Rectal smooth muscle tissue (tissue), 1 donor: ENCODE measurements at regions not wholly inside any gene's neighbourhood (a gene's known extent, or its start where the extent isn't known, plus 50 kb on each side); places are given as distances from the start of the nearest gene placed in this dataset.

ENCODE experiments used
- H3K27ac ChIP-seq: one replicate; pipeline ENCODE4 v1.7.0; 2013; ENCODE audit warnings: low read depth, low read length, inconsistent platforms
- H3K27me3 ChIP-seq: one replicate; pipeline ENCODE4 v1.7.0; 2013; ENCODE audit warnings: low read length; ENCODE audit not compliant: control insufficient read depth, insufficient read depth
- H3K36me3 ChIP-seq: one replicate; pipeline ENCODE4 v1.7.0; 2013; ENCODE audit warnings: low read length; ENCODE audit not compliant: control insufficient read depth, insufficient read depth
- H3K4me1 ChIP-seq: one replicate; pipeline ENCODE4 v1.7.0; 2013; ENCODE audit warnings: low read length; ENCODE audit not compliant: control insufficient read depth, insufficient read depth
- H3K4me3 ChIP-seq: one replicate; pipeline ENCODE4 v1.7.0; 2013; ENCODE audit warnings: low read length
- H3K9ac ChIP-seq: one replicate; pipeline ENCODE4 v1.7.0; 2013; ENCODE audit warnings: low read length

DNA sequence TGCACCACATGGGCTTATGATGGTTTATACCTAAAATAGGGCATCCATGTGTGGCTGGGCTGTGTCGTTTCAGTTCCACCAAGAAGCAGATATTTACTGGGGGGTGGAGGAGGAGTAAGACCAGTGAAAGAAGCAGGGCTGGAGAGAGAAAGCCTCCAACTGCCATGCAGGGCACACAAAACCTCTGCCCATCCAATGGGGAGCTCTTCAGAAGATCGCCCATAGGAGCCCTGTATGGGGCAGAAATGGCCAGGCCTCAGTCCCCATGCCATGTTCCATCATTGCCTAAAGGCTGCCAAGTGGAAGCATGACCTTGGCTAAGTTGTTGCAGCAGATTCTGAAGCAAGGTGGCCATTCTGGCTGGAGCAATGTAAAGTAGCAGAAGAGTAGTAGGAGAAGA is 277.0 kb downstream of the MEX3B start:
- Histone ChIP-seq H3K9ac (no peak overlapping the region), H3K4me1 (no peaks in the 10 kb centered on the region), H3K4me3 (no peak overlapping the region), H3K27me3 (no peaks in the 10 kb centered on the region), H3K36me3 (no peaks in the 10 kb centered on the region), H3K27ac (no peak overlapping the region)

DNA sequence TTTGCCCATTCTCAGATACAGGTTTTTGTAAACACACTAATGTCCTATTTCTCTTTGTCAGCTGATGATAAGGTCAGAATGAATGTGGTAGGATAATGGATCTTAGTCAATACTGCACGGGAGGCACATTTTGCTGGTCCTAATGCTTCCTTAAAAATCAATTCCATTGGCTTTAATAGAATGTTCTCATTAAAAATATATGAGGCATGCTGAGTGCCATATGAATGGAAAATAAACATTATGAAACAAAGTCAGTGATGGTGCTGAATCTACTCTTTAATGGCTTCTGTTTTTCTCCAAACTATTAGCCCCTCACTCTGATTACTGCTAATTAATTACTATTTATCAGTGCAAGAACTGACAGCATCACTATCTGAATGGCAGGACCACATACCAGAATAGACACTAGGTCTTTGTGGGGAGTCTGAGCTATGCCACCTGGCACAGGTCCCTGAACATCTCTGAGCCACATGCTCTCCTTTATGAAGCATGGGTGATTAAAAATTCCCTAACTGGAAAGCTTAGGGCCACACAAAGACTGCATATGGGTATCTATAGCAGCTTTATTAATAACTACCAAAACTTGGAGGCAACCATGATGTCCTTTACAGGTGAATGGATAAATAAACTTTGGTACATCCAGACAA is 278.9 kb downstream of the MEX3B start:
- no peaks in the 10 kb centered on the region for H3K27me3 ChIP-seq
- no peak overlapping the region for H3K27ac ChIP-seq
- H3K9ac ChIP-seq = no peak overlapping the region
- H3K36me3 ChIP-seq = no peaks in the 10 kb centered on the region
- H3K4me1 ChIP-seq = no peaks in the 10 kb centered on the region
- H3K4me3 ChIP-seq = no peak overlapping the region

DNA sequence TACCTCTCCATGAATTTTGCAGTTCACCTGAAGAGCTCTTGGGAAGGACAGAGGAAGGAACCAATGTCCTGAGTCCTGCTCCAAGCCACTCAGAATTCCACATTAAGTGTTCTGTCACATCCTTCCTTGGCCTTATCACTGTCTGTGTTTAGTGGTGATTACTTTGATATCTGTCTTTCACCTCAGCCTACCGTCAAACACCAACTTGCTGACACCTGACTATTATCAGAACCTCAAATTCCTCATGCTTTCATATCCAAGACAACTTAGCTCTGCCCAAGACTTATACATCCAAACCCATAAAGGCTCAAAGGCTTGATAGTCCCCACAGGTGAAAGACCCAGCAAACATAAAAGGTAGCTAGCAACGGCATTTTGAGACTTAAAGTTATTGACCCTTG is 280.0 kb downstream of the MEX3B start:
- Histone ChIP-seq H3K27ac (no peak overlapping the region), H3K4me1 (no peaks in the 10 kb centered on the region), H3K9ac (no peak overlapping the region), H3K4me3 (no peak overlapping the region), H3K27me3 (no peaks in the 10 kb centered on the region), H3K36me3 (no peaks in the 10 kb centered on the region)

DNA sequence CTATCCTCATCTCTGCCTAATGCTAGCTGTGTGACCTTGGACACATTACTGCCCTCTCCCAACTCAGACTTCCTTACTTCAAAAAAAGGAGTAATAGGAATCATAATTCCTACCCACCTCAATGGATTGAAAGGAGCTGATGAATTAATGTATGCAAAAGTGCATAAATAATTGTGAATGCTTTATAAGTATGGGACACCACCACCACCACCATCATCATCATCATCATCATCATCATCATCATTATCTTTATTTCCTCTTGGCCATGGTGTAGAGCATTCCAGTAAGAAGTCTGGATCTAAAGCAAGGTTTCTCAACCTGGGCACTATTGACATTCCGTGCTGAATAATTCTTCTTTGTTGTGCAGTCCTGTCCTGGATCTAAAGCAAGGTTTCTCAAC is 282.5 kb downstream of the MEX3B start:
- no peak overlapping the region for H3K4me3 ChIP-seq
- H3K36me3 ChIP-seq = no peaks in the 10 kb centered on the region
- no peak overlapping the region for H3K27ac ChIP-seq
- H3K9ac ChIP-seq = no peak overlapping the region
- no peaks in the 10 kb centered on the region for H3K4me1 ChIP-seq
- H3K27me3 ChIP-seq = no peaks in the 10 kb centered on the region

DNA sequence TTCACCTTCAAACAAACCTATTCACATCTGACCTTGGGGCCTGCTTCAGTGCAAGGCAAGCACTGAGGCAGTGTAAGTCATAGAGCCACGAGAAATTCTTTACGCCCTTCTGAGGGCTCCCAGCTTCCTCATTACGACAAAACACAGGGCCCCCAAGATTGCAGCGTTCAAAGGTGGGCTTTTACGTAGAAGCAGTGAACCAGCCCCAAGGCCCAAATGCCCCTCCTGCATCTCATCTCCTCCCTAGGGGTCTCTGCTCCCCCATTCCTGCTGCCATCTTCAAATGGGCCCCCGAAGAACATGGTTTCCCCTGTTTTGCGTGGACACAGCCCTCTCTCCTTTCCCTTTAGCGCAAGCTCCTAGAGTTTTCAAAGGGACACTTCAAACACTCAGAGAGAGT is 285.1 kb downstream of the MEX3B start:
- H3K27ac ChIP-seq = no peak overlapping the region
- H3K27me3 ChIP-seq = no peaks in the 10 kb centered on the region
- no peaks in the 10 kb centered on the region for H3K36me3 ChIP-seq
- H3K4me1 ChIP-seq = no peaks in the 10 kb centered on the region
- H3K4me3 ChIP-seq = no peak overlapping the region
- H3K9ac ChIP-seq = no peak overlapping the region

DNA sequence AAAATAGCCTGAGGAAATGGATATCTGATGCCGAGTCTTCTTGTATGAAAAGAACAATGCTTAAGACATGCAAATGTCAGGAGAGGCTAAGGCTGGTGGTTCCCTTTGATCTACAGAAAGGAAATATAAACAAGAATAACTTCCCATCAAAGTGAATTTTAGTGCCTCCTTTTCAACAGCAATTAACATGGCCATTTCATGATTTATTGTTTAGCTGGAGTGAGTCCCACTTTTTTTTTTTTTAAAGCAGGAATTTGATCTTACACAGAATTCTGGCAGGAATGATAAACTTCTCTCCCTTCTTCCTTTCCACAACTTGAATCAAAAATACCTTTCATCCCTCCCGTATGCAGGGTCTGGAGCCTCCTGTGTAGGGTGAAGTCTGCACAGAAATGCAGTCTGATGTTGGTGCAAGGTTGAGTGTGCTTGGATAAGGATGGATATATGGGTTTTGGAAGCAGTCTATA is 287.0 kb downstream of the MEX3B start:
- Histone ChIP-seq H3K4me1 (peaks cover 6% of the 10 kb centered on the region), H3K27ac (no peak overlapping the region), H3K36me3 (no peaks in the 10 kb centered on the region), H3K4me3 (no peak overlapping the region), H3K27me3 (no peaks in the 10 kb centered on the region), H3K9ac (no peak overlapping the region)

DNA sequence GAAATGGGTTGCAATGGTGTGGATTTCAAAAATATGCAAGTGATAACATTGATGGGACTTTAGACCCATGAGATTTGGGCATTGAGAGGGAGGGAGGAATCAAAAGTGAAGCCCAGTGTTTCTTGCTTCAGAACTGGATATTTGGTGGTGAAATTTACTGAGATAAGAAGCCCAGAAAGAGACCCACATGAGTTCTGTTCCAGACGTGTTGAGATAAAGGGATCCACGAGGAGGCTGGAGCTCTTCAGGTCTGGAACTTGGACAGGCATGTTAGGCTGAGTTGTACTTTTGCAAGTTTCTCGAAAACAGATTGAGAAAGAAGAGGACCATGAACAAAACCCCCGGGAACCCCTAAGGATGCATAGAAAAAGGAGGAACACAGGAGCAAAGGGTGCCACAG is 290.2 kb downstream of the MEX3B start:
- H3K27me3 ChIP-seq = no peaks in the 10 kb centered on the region
- H3K4me3 ChIP-seq = no peak overlapping the region
- H3K4me1 ChIP-seq = peaks cover 10% of the 10 kb centered on the region
- H3K9ac ChIP-seq = no peak overlapping the region
- H3K27ac ChIP-seq = no peak overlapping the region
- H3K36me3 ChIP-seq = no peaks in the 10 kb centered on the region

DNA sequence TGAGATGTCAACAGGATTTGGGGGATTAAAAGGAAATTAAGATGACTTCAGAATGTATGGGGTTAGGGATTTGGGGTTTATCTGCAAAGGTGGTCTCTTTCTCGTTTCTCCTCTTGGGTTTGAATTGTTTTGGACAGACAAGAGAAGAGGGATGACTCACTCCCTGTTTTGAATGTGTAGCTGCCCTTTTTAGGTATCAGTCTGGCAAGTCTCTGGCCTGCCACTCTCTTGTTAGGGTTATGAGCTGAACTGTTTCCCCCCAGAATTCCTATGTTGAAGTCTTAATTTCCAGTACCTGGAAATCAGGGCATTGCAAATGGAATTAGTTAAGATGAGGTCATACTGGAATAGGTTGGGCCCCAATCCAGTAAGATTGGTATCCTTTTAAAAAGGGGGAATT is 291.7 kb downstream of the MEX3B start:
- Histone ChIP-seq H3K27ac (no peak overlapping the region), H3K9ac (no peak overlapping the region), H3K27me3 (no peaks in the 10 kb centered on the region), H3K4me3 (no peak overlapping the region), H3K36me3 (no peaks in the 10 kb centered on the region), H3K4me1 (peaks cover 10% of the 10 kb centered on the region)

DNA sequence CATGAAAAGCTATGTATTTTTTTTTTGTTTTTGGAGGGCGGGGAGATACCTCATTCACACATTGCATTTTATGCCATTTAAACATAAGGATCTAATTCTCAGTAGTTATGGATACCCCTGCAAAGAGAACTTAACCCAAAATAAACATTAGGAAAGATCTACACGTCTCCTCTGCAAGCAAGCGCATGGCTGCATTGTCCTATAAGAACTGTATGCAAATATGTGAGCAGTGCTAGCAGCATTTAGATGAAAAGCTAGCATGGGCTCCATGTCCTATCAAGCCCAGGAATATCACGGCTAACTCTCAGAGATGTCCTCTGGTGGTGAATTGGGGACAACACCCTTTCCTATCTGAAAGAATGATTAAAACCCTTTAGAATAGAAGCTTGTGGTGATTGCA is 292.8 kb downstream of the MEX3B start:
- Histone ChIP-seq H3K27ac (no peak overlapping the region), H3K4me1 (peaks cover 10% of the 10 kb centered on the region)

DNA sequence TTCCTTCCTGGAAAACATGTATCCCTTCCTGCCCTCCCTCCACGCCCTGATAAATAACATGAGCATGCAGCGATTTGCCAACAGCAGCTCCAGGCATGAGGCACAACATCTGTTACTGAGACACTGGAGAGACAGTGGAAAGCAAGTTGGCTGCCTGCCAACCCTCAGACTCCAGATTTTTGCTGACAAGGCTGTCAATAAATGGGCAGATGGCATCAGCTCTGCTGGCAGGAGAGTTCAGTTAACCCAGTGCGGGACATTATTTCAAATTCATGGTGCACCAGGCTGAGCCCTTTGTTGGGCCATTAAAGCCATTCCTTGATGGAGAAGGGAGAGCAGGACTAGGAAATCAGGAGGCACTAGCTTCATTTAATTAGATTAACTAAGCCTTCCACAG is 293.3 kb downstream of the MEX3B start:
- H3K4me1 ChIP-seq = peaks cover 10% of the 10 kb centered on the region
- no peaks in the 10 kb centered on the region for H3K27me3 ChIP-seq
- no peaks in the 10 kb centered on the region for H3K36me3 ChIP-seq
- H3K4me3 ChIP-seq = no peak overlapping the region
- no peak overlapping the region for H3K27ac ChIP-seq
- H3K9ac ChIP-seq = no peak overlapping the region

More for the DNA sequence above, 292.8 kb downstream of the MEX3B start:
- Histone ChIP-seq H3K4me3 (no peak overlapping the region), H3K27me3 (no peaks in the 10 kb centered on the region), H3K36me3 (no peaks in the 10 kb centered on the region), H3K9ac (no peak overlapping the region)

DNA sequence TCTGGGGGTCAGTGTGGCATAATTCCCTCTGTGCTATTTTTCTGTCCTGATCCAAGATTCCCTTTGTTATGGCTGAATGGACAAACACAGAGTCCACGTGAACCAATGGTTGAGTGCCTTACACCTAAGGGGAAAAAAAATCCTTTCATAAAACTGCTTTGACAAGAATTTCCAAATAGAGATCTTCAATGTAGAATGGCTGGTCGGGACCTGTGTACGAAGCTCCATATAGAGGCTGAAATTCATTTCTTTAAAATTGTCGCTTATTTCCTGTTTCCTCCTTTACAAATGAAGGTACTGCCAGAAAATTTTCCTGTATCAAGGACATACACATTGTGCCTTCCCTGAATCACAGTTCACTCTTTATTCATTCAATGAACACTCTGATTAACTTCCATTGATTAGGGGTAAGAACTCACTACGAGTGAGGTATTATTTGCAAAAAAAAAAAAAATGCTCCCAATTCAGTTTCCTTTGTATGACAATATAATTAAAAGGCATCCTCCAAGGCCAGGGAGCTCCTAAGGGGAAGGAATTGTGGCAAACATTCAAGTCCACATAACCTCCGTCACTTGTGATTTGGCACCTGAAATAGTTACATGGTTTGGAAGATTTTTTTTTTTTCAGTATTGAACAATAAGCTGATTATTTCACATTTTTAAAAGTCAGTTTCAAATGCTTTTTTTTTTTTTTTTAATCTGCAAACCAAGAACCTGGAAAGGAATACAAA is 293.8 kb downstream of the MEX3B start:
- Histone ChIP-seq H3K27me3 (no peaks in the 10 kb centered on the region), H3K4me1 (peaks cover 10% of the 10 kb centered on the region), H3K4me3 (no peak overlapping the region), H3K9ac (no peak overlapping the region), H3K36me3 (no peaks in the 10 kb centered on the region), H3K27ac (no peak overlapping the region)

DNA sequence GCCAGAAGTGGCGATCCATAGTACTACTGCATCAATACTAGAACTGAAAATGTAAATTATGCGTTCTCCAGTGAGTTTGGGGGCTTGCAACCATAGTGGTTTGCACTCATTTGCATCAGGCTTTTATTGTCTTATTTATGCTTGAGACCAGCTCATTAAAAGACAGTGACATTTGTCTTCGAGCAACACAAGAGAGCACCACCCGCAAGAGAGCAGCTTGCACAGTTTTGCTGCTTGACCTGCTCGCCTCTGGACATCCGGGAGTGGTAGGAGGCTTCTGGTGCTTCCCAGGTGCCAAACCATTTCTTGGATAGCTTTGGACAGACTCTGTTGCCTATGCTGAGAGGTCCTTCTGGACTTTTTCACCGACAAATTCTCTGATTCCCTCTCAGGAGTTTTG is 294.6 kb downstream of the MEX3B start:
- H3K27ac ChIP-seq = no peak overlapping the region
- H3K27me3 ChIP-seq = no peaks in the 10 kb centered on the region

More for the DNA sequence above, 294.6 kb downstream of the MEX3B start:
- Histone ChIP-seq H3K36me3 (no peaks in the 10 kb centered on the region), H3K4me3 (no peak overlapping the region), H3K4me1 (peaks cover 10% of the 10 kb centered on the region), H3K9ac (no peak overlapping the region)
